Mesendoderm (in vitro differentiated cells): ENCODE measurements at regions not wholly inside any gene's neighbourhood (a gene's known extent, or its start where the extent isn't known, plus 50 kb on each side); places are given as distances from the start of the nearest gene placed in this dataset.

Experiments
- DNase-seq: peaks from one replicate; pipeline ENCODE4 v3.0.0; 2013
- H2AK5ac ChIP-seq: 2 replicates; pipeline ENCODE4 v1.6.1; 2013; ENCODE audit warnings: low read length, inconsistent platforms
- H2BK120ac ChIP-seq: 2 replicates; pipeline ENCODE4 v1.6.1; 2013; ENCODE audit warnings: low read depth, mild to moderate bottlenecking, low read length, moderate library complexity, mixed read lengths
- H2BK15ac ChIP-seq: replicated peaks from 2 replicates; pipeline ENCODE4 v1.6.1; 2013; ENCODE audit warnings: low read depth, mild to moderate bottlenecking, moderate library complexity
- H2BK5ac ChIP-seq: 2 replicates; pipeline ENCODE4 v1.6.1; 2013; ENCODE audit warnings: low read length, inconsistent platforms
- H3K18ac ChIP-seq: 2 replicates; pipeline ENCODE4 v1.6.1; 2013; ENCODE audit warnings: mild to moderate bottlenecking, low read length, mixed read lengths
- H3K23ac ChIP-seq: one replicate; pipeline ENCODE4 v1.6.1; 2013; ENCODE audit warnings: low read length
- H3K27ac ChIP-seq: 2 replicates; pipeline ENCODE4 v1.5.1; 2013; ENCODE audit warnings: low read depth, mild to moderate bottlenecking, inconsistent platforms, low read length, moderate library complexity
- H3K27me3 ChIP-seq: 2 replicates; pipeline ENCODE4 v1.6.1; 2013; ENCODE audit warnings: low read length, control low read depth, mild to moderate bottlenecking, inconsistent platforms; ENCODE audit not compliant: insufficient read depth, poor library complexity
- H3K36me3 ChIP-seq: 2 replicates; pipeline ENCODE4 v1.6.1; 2013; ENCODE audit warnings: low read length, inconsistent platforms; ENCODE audit not compliant: control insufficient read depth, insufficient read depth
- H3K4ac ChIP-seq: one replicate; pipeline ENCODE4 v1.6.1; 2013; ENCODE audit warnings: low read depth, mild to moderate bottlenecking, low read length, moderate library complexity
- H3K4me1 ChIP-seq: 2 replicates; pipeline ENCODE4 v1.6.1; 2013; ENCODE audit warnings: low read depth, low read length, inconsistent platforms; ENCODE audit not compliant: control insufficient read depth
- H3K4me2 ChIP-seq: 2 replicates; pipeline ENCODE4 v1.6.1; 2013; ENCODE audit warnings: low read length
- H3K4me3 ChIP-seq: 2 replicates; pipeline ENCODE4 v1.5.1; 2013; ENCODE audit warnings: mild to moderate bottlenecking, low read length
- H3K56ac ChIP-seq: one replicate; pipeline ENCODE4 v1.6.1; 2013; ENCODE audit warnings: low read length
- H3K79me1 ChIP-seq: 2 replicates; pipeline ENCODE4 v1.6.1; 2013; ENCODE audit warnings: low read length, inconsistent platforms
- H3K79me2 ChIP-seq: 2 replicates; pipeline ENCODE4 v1.6.1; 2013; ENCODE audit warnings: mild to moderate bottlenecking, low read length; ENCODE audit not compliant: control insufficient read depth, insufficient read depth
- H3K9ac ChIP-seq: 2 replicates; pipeline ENCODE4 v1.6.1; 2013; ENCODE audit warnings: low read length, inconsistent platforms
- H4K5ac ChIP-seq: one replicate; pipeline ENCODE4 v1.6.1; 2013; ENCODE audit warnings: low read length
- H4K8ac ChIP-seq: one replicate; pipeline ENCODE4 v1.6.1; 2013; ENCODE audit warnings: low read depth, mild to moderate bottlenecking, control low read depth, low read length, moderate library complexity
- WGBS: extraction: QIAGEN DNeasy Blood & Tissue Kit; methylation state at CpG from one replicate; pipeline ENCODE4 v1.1.7; 2013; ENCODE audit warnings: low lambda C conversion rate, missing lambda C conversion rate; ENCODE audit not compliant: insufficient coverage; ENCODE audit errors: extremely low coverage; 5-methylcytosine and 5-hydroxymethylcytosine counted together

DNA sequence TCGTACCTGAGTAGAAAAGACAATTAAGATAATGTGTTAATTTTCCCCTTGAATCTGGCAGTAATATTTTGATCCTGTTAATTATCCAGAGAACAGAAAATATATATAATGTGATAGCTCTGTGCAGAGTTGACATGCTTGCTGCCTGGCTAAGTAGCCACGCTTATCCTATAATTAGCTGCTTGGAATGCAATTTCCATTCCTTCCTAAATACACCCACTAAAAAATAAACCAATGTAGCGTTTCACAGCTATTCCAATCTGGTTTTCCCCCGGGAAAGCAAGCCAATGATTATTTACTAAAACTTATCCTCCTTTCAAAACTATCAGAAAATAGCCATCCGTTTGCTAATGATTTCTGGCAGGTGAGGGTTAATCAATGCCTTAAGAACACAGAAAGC lies 134.5 kb upstream of the IRX5 start:
- H3K79me2 ChIP-seq: no peaks in the 10 kb centered on the region
- H3K27me3 ChIP-seq: no peaks in the 10 kb centered on the region
- H3K36me3 ChIP-seq: no peaks in the 10 kb centered on the region
- H3K4me1 ChIP-seq: no peaks in the 10 kb centered on the region
- no peak overlapping the region for H3K56ac ChIP-seq
- H3K79me1 ChIP-seq: no peaks in the 10 kb centered on the region
- no peak overlapping the region for H3K27ac ChIP-seq
- H4K5ac ChIP-seq: no peak overlapping the region
- H3K23ac ChIP-seq: no peak overlapping the region
- H2AK5ac ChIP-seq: no peak overlapping the region
- no peak overlapping the region for H3K4me2 ChIP-seq
- H2BK5ac ChIP-seq: no peak overlapping the region
- H4K8ac ChIP-seq: no peak overlapping the region
- H2BK120ac ChIP-seq: no peak overlapping the region
- H3K9ac ChIP-seq: no peak overlapping the region
- no peak overlapping the region for H3K4ac ChIP-seq
- DNase-seq: no peak
- no CpG with 5 or more reads among the region's 5 CpGs for WGBS
- no peak overlapping the region for H3K4me3 ChIP-seq
- no peak overlapping the region for H2BK15ac ChIP-seq
- no peak overlapping the region for H3K18ac ChIP-seq

GRCh38 chr16:54792811-54793210 lies 137.9 kb upstream of the IRX5 start:
- H2BK15ac ChIP-seq: no peak overlapping the region
- H3K18ac ChIP-seq: no peak overlapping the region
- H3K36me3 ChIP-seq: no peaks in the 10 kb centered on the region
- H3K56ac ChIP-seq: no peak overlapping the region
- no peak overlapping the region for H4K8ac ChIP-seq
- no peaks in the 10 kb centered on the region for H3K27me3 ChIP-seq
- H3K79me2 ChIP-seq: no peaks in the 10 kb centered on the region
- no peak overlapping the region for H3K4me3 ChIP-seq
- no peak overlapping the region for H3K9ac ChIP-seq
- H3K4me1 ChIP-seq: no peaks in the 10 kb centered on the region
- H2BK5ac ChIP-seq: no peak overlapping the region
- no peak overlapping the region for H4K5ac ChIP-seq
- WGBS: no CpG with 5 or more reads among the region's 2 CpGs
- H3K23ac ChIP-seq: no peak overlapping the region
- H3K79me1 ChIP-seq: no peaks in the 10 kb centered on the region
- no peak overlapping the region for H2AK5ac ChIP-seq
- no peak overlapping the region for H3K4ac ChIP-seq
- H3K4me2 ChIP-seq: no peak overlapping the region
- H3K27ac ChIP-seq: no peak overlapping the region
- no peak for DNase-seq
- H2BK120ac ChIP-seq: no peak overlapping the region

- H2AK5ac ChIP-seq: no peak overlapping the region
- no peak overlapping the region for H3K4ac ChIP-seq
- no peaks in the 10 kb centered on the region for H3K27me3 ChIP-seq
- no peaks in the 10 kb centered on the region for H3K36me3 ChIP-seq
- H2BK120ac ChIP-seq: no peak overlapping the region
- no peak overlapping the region for H2BK5ac ChIP-seq
- no peak for DNase-seq
- no peak overlapping the region for H2BK15ac ChIP-seq
- H3K18ac ChIP-seq: no peak overlapping the region
- H3K27ac ChIP-seq: no peak overlapping the region
- H3K9ac ChIP-seq: no peak overlapping the region
- H3K79me1 ChIP-seq: no peaks in the 10 kb centered on the region
- no peak overlapping the region for H3K4me2 ChIP-seq
- no peak overlapping the region for H4K8ac ChIP-seq
- no CpG with 5 or more reads among the region's 1 CpG for WGBS
- no peak overlapping the region for H3K4me3 ChIP-seq
- no peak overlapping the region for H3K56ac ChIP-seq
- H4K5ac ChIP-seq: no peak overlapping the region
- no peaks in the 10 kb centered on the region for H3K4me1 ChIP-seq
- H3K79me2 ChIP-seq: no peaks in the 10 kb centered on the region
- no peak overlapping the region for H3K23ac ChIP-seq
Observed at GRCh38 chr16:54787045-54787444, 143.6 kb upstream of the IRX5 start.

DNA sequence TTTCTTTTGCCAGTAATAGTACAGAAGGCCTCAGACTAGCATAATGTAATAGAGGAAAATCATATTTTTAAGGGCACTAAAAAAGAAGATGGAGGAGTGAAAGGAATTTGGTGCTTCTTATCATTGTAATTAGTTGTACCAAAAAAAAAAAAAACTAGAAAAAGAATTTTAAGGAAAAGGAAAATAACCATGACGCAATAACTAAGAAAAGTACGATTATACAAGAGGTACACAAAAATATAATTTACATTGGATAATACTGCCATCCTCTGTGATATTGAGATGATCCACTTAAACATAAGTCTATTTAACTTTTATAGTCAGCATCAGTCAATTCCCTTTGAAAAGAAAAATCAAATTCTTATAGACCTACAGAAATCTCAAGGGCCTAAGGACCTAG lies 146.7 kb upstream of the IRX5 start:
- Histone ChIP-seq H3K4me1 (no peaks in the 10 kb centered on the region), H3K27me3 (no peaks in the 10 kb centered on the region), H2BK120ac (no peak overlapping the region), H3K36me3 (no peaks in the 10 kb centered on the region), H3K9ac (no peak overlapping the region), H3K4me3 (no peak overlapping the region), H3K79me2 (no peaks in the 10 kb centered on the region), H3K79me1 (no peaks in the 10 kb centered on the region), H3K4me2 (no peak overlapping the region), H3K23ac (no peak overlapping the region), H3K4ac (no peak overlapping the region), H2AK5ac (no peak overlapping the region), H4K8ac (no peak overlapping the region), H3K56ac (no peak overlapping the region), H3K27ac (no peak overlapping the region), H2BK5ac (no peak overlapping the region), H2BK15ac (no peak overlapping the region), H3K18ac (no peak overlapping the region), H4K5ac (no peak overlapping the region)
- no peak for DNase-seq
- no CpG with 5 or more reads among the region's 2 CpGs for WGBS

- no peak overlapping the region for H2BK15ac ChIP-seq
Observed at GRCh38 chr16:54783226-54783625, 147.4 kb upstream of the IRX5 start.

DNA sequence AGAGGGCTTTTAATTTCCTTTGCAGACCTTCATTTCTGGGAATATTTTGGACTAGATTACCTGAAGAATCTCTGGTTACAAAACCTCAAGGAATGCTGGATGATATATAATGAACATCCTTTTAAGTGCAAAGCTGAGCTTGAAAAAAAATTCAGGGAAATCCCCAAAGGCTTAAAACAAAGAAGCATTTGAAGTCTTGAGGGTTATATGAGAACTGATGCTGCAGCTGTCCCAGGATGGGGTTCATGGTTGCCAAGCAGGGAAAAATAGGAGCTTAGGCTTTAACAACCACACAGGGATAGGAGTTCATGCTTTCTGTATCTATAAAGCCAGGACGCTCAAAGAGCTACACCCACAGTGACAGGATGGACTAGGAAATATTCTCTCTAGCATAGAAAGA lies 150.4 kb upstream of the IRX5 start:
- Histone ChIP-seq H3K4me3 (no peak overlapping the region), H2BK15ac (no peak overlapping the region), H3K4me1 (no peaks in the 10 kb centered on the region), H4K5ac (no peak overlapping the region), H3K56ac (no peak overlapping the region), H2BK120ac (no peak overlapping the region), H4K8ac (no peak overlapping the region), H2BK5ac (no peak overlapping the region), H3K79me2 (no peaks in the 10 kb centered on the region), H3K9ac (no peak overlapping the region), H3K79me1 (no peaks in the 10 kb centered on the region), H3K27ac (no peak overlapping the region), H3K23ac (no peak overlapping the region), H2AK5ac (no peak overlapping the region), H3K36me3 (no peaks in the 10 kb centered on the region), H3K4ac (no peak overlapping the region), H3K4me2 (no peak overlapping the region), H3K18ac (no peak overlapping the region), H3K27me3 (no peaks in the 10 kb centered on the region)
- no peak for DNase-seq
- no CpG with 5 or more reads among the region's 1 CpG for WGBS

More at GRCh38 chr16:54783226-54783625, 147.4 kb upstream of the IRX5 start:
- Histone ChIP-seq H2BK5ac (no peak overlapping the region), H3K4me1 (no peaks in the 10 kb centered on the region), H3K4ac (no peak overlapping the region), H4K8ac (no peak overlapping the region), H3K18ac (no peak overlapping the region), H3K56ac (no peak overlapping the region), H3K79me1 (no peaks in the 10 kb centered on the region), H2AK5ac (no peak overlapping the region), H4K5ac (no peak overlapping the region), H2BK120ac (no peak overlapping the region), H3K23ac (no peak overlapping the region), H3K36me3 (no peaks in the 10 kb centered on the region), H3K79me2 (no peaks in the 10 kb centered on the region), H3K27me3 (no peaks in the 10 kb centered on the region), H3K9ac (no peak overlapping the region), H3K4me2 (no peak overlapping the region), H3K27ac (no peak overlapping the region), H3K4me3 (no peak overlapping the region)
- WGBS: no CpG with 5 or more reads among the region's 3 CpGs
- DNase-seq: no peak
